Liver (tissue), 8 donors: ENCODE measurements at regions not wholly inside any gene's neighbourhood (a gene's known extent, or its start where the extent isn't known, plus 50 kb on each side); places are given as distances from the start of the nearest gene placed in this dataset.

Source experiments
- DNase-seq: peaks from one replicate; pipeline ENCODE4 v3.0.0-alpha.2; 2017; ENCODE audit warnings: low spot score
- H3K27ac ChIP-seq, 2 donors: one replicate each; pipeline ENCODE4 v1.7.0; 2013; ENCODE audit warnings: inconsistent platforms in 2 of 2, low read length in 2 of 2, control low read depth in 1 of 2, low read depth in 1 of 2, mild to moderate bottlenecking in 1 of 2
- H3K27me3 ChIP-seq, 4 donors: one replicate each; pipeline versions ENCODE4 v1.6.1 to v1.7.0; 2013; ENCODE audit warnings: low read length in 3 of 4, inconsistent platforms in 1 of 4, mild to moderate bottlenecking in 1 of 4, moderate library complexity in 1 of 4; ENCODE audit not compliant: control insufficient read depth in 4 of 4, insufficient read depth in 4 of 4
- H3K36me3 ChIP-seq, 4 donors: one replicate each; pipeline versions ENCODE4 v1.6.1 to v1.7.0; 2013; ENCODE audit warnings: low read length in 3 of 4, mild to moderate bottlenecking in 3 of 4, low read depth in 1 of 4, moderate library complexity in 1 of 4; ENCODE audit not compliant: control insufficient read depth in 4 of 4, insufficient read depth in 3 of 4
- H3K4me1 ChIP-seq, 4 donors: one replicate each; pipeline versions ENCODE4 v1.6.1 to v1.7.0; 2013; ENCODE audit warnings: low read length in 3 of 4, mild to moderate bottlenecking in 3 of 4, moderate library complexity in 1 of 4; ENCODE audit not compliant: control insufficient read depth in 4 of 4, insufficient read depth in 4 of 4
- H3K4me3 ChIP-seq, 3 donors: one replicate each; pipeline versions ENCODE4 v1.6.1 to v1.7.0; 2013; ENCODE audit warnings: low read length in 3 of 3, control low read depth in 1 of 3, low read depth in 1 of 3, mild to moderate bottlenecking in 1 of 3
- H3K9ac ChIP-seq, 2 donors: one replicate each; pipeline ENCODE4 v1.7.0; 2013; ENCODE audit warnings: low read length in 2 of 2, mild to moderate bottlenecking in 2 of 2, moderate library complexity in 2 of 2, control low read depth in 1 of 2, low read depth in 1 of 2
- H3K9me3 ChIP-seq, 4 donors: one replicate each; pipeline versions ENCODE4 v1.6.1 to v1.7.0; 2013; ENCODE audit warnings: low read length in 3 of 4; ENCODE audit not compliant: control insufficient read depth in 4 of 4
- EGR1 ChIP-seq, 2 donors: IDR thresholded peaks; 2 replicates each; pipeline ENCODE4 v1.6.1; 2016 to 2018; ENCODE audit warnings: antibody characterized with exemption in 2 of 2, low read depth in 2 of 2
- FOXA1 ChIP-seq: IDR thresholded peaks from 2 replicates; pipeline ENCODE4 v1.6.1; 2016; ENCODE audit warnings: antibody characterized with exemption
- HNF4A ChIP-seq, 2 donors: conservative IDR thresholded peaks; 2 replicates each; pipeline ENCODE4 v1.6.1; 2016; ENCODE audit warnings: antibody characterized with exemption in 2 of 2, mild to moderate bottlenecking in 2 of 2
- HNF4G ChIP-seq: IDR thresholded peaks from 2 replicates; pipeline ENCODE4 v1.6.1; 2016; ENCODE audit warnings: antibody characterized with exemption
- JUND ChIP-seq, 2 donors: IDR thresholded peaks; 2 replicates each; pipeline ENCODE4 v1.6.1; 2016; ENCODE audit warnings: antibody characterized with exemption in 2 of 2
- RAD21 ChIP-seq, 2 donors: IDR thresholded peaks; 2 replicates each; pipeline ENCODE4 v1.6.1; 2016; ENCODE audit warnings: antibody characterized with exemption in 2 of 2, mild to moderate bottlenecking in 2 of 2
- RXRA ChIP-seq, 2 donors: IDR thresholded peaks; 2 replicates each; pipeline ENCODE4 v1.6.1; 2017 to 2018; ENCODE audit warnings: antibody characterized with exemption in 2 of 2, mild to moderate bottlenecking in 1 of 2
- SP1 ChIP-seq: IDR thresholded peaks from 2 replicates; pipeline ENCODE4 v1.6.1; 2018; ENCODE audit warnings: antibody characterized with exemption, mild to moderate bottlenecking
- YY1 ChIP-seq: IDR thresholded peaks from 2 replicates; pipeline ENCODE4 v1.6.1; 2016; ENCODE audit warnings: antibody characterized with exemption, mild to moderate bottlenecking
- WGBS: extraction: QIAGEN DNeasy Blood & Tissue Kit; methylation state at CpG from one replicate; pipeline ENCODE4 v1.1.7; 2013; 5-methylcytosine and 5-hydroxymethylcytosine counted together
- TF ChIP-seq, protein P1 (sequence below): fragments of 150-350 bp; IDR thresholded peaks from 2 replicates; pipeline ENCODE4 v1.5.1; 2017; ENCODE audit warnings: improper control_type of control experiment, low read depth, low read length; ENCODE audit not compliant: missing input control
- TF ChIP-seq, protein P2 (sequence below): IDR thresholded peaks from 2 replicates; pipeline ENCODE4 v1.6.1; 2016; ENCODE audit warnings: antibody characterized with exemption
- TF ChIP-seq, protein P3 (sequence below): IDR thresholded peaks from 2 replicates; pipeline ENCODE4 v1.6.1; 2016; ENCODE audit warnings: antibody characterized with exemption
- TF ChIP-seq, protein P4 (sequence below): IDR thresholded peaks from 2 replicates; pipeline ENCODE4 v1.6.1; 2016; ENCODE audit warnings: antibody characterized with exemption, mild to moderate bottlenecking
- TF ChIP-seq, protein P5 (sequence below): IDR thresholded peaks from 2 replicates; pipeline ENCODE4 v1.6.1; 2016; ENCODE audit warnings: antibody characterized with exemption
- donor health status: healthy.
- donor health status: healthy.
- donor health status: healthy.
- donor health status: healthy.
- donor health status: healthy.

DNA sequence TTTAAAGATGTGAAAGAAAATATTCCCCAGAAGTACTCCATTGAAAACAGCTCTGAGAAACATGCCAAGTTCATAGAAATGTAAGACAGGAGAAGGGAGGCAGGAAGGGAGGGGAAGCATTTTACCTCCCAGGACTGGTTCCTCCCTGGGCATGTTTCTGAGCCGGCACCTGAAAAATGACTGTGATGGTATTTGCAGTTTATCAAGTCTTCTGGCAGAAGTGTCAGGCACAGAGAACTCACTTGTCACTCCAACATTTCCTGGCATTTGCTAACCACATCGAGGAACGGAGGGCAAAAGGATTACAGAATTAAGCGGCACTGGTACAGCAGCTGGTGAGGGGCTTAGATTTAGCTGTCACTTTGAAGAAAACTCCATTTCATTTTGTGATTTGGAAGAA, 1054.0 kb downstream of the TUSC7 start:
- Histone ChIP-seq H3K9ac (no peak overlapping the region), H3K27me3 (peaks cover 0 to 5% (median 0%) of the 10 kb centered on the region in 4 donors), H3K36me3 (no peaks in the 10 kb centered on the region), H3K9me3 (no peaks in the 10 kb centered on the region), H3K4me3 (no peak overlapping the region), H3K27ac (no peak overlapping the region), H3K4me1 (no peaks in the 10 kb centered on the region)
- no peak for DNase-seq
- WGBS = 52% methylated on average over 4 of the region's 4 CpGs
- TF ChIP-seq, protein P1, sequence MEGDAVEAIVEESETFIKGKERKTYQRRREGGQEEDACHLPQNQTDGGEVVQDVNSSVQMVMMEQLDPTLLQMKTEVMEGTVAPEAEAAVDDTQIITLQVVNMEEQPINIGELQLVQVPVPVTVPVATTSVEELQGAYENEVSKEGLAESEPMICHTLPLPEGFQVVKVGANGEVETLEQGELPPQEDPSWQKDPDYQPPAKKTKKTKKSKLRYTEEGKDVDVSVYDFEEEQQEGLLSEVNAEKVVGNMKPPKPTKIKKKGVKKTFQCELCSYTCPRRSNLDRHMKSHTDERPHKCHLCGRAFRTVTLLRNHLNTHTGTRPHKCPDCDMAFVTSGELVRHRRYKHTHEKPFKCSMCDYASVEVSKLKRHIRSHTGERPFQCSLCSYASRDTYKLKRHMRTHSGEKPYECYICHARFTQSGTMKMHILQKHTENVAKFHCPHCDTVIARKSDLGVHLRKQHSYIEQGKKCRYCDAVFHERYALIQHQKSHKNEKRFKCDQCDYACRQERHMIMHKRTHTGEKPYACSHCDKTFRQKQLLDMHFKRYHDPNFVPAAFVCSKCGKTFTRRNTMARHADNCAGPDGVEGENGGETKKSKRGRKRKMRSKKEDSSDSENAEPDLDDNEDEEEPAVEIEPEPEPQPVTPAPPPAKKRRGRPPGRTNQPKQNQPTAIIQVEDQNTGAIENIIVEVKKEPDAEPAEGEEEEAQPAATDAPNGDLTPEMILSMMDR = no peak
- TF ChIP-seq SP1 (no peak), FOXA1 (no peak), RAD21 (IDR thresholded peaks at IDR 0.05) (no peak), YY1 (no peak), JUND (IDR thresholded peaks at IDR 0.05) (no peak)
- TF ChIP-seq, protein P2, sequence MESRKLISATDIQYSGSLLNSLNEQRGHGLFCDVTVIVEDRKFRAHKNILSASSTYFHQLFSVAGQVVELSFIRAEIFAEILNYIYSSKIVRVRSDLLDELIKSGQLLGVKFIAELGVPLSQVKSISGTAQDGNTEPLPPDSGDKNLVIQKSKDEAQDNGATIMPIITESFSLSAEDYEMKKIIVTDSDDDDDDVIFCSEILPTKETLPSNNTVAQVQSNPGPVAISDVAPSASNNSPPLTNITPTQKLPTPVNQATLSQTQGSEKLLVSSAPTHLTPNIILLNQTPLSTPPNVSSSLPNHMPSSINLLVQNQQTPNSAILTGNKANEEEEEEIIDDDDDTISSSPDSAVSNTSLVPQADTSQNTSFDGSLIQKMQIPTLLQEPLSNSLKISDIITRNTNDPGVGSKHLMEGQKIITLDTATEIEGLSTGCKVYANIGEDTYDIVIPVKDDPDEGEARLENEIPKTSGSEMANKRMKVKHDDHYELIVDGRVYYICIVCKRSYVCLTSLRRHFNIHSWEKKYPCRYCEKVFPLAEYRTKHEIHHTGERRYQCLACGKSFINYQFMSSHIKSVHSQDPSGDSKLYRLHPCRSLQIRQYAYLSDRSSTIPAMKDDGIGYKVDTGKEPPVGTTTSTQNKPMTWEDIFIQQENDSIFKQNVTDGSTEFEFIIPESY = no peak
- TF ChIP-seq, protein P3, sequence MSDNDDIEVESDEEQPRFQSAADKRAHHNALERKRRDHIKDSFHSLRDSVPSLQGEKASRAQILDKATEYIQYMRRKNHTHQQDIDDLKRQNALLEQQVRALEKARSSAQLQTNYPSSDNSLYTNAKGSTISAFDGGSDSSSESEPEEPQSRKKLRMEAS = no peak
- TF ChIP-seq, protein P4, sequence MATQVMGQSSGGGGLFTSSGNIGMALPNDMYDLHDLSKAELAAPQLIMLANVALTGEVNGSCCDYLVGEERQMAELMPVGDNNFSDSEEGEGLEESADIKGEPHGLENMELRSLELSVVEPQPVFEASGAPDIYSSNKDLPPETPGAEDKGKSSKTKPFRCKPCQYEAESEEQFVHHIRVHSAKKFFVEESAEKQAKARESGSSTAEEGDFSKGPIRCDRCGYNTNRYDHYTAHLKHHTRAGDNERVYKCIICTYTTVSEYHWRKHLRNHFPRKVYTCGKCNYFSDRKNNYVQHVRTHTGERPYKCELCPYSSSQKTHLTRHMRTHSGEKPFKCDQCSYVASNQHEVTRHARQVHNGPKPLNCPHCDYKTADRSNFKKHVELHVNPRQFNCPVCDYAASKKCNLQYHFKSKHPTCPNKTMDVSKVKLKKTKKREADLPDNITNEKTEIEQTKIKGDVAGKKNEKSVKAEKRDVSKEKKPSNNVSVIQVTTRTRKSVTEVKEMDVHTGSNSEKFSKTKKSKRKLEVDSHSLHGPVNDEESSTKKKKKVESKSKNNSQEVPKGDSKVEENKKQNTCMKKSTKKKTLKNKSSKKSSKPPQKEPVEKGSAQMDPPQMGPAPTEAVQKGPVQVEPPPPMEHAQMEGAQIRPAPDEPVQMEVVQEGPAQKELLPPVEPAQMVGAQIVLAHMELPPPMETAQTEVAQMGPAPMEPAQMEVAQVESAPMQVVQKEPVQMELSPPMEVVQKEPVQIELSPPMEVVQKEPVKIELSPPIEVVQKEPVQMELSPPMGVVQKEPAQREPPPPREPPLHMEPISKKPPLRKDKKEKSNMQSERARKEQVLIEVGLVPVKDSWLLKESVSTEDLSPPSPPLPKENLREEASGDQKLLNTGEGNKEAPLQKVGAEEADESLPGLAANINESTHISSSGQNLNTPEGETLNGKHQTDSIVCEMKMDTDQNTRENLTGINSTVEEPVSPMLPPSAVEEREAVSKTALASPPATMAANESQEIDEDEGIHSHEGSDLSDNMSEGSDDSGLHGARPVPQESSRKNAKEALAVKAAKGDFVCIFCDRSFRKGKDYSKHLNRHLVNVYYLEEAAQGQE = no peak
- TF ChIP-seq, protein P5, sequence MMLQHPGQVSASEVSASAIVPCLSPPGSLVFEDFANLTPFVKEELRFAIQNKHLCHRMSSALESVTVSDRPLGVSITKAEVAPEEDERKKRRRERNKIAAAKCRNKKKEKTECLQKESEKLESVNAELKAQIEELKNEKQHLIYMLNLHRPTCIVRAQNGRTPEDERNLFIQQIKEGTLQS = no peak

DNA sequence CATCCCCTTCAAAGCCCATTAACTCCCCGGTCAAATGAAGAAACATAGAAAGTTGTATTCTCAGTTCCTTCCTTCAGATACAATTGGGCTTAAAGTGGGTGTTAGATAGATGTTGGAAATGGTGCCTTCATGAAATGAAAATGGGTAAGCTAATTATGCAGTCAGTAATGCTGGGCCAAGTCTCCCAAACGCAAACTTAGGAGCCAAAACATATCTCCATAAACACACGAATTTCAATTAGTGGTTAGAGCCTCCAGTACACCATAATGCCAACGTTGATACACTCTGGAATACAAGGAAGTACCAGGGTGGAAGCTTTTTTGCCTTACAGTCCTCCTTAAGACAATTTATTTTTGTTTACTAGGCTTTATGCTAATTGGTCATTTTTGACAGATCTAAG, 1059.0 kb downstream of the TUSC7 start:
- peaks cover 0 to 5% (median 0%) of the 10 kb centered on the region in 4 donors for H3K27me3 ChIP-seq
- DNase-seq = no peak
- H3K9me3 ChIP-seq = no peaks in the 10 kb centered on the region
- TF ChIP-seq EGR1 (IDR thresholded peaks at IDR 0.05; ENCODE audit: low read depth in 2 of 2) = no peak
- TF ChIP-seq HNF4G = no peak
- TF ChIP-seq, protein P1 = no peak
- no peak for TF ChIP-seq HNF4A (conservative IDR thresholded peaks at IDR 0.05)
- no peak for TF ChIP-seq SP1
- TF ChIP-seq RXRA (IDR thresholded peaks at IDR 0.05) = no peak
- TF ChIP-seq YY1 = no peak
- TF ChIP-seq, protein P4 = no peak
- no peak for TF ChIP-seq FOXA1
- no peak overlapping the region for H3K9ac ChIP-seq
- WGBS = 52% methylated on average over 4 of the region's 4 CpGs
- H3K36me3 ChIP-seq = no peaks in the 10 kb centered on the region
- no peak overlapping the region for H3K4me3 ChIP-seq
- H3K27ac ChIP-seq = no peak overlapping the region
- no peaks in the 10 kb centered on the region for H3K4me1 ChIP-seq
